Stimulated activated naive CD4-positive, alpha-beta T cell treated with Interleukin-2 at 50 U/mL for 16 hours (primary cell): ENCODE measurements at regions not wholly inside any gene's neighbourhood (a gene's known extent, or its start where the extent isn't known, plus 50 kb on each side); places are given as distances from the start of the nearest gene placed in this dataset.
"Not testable (repeated sequence)": the region's sequence is repeated elsewhere in the genome, so short reads cannot be mapped to it uniquely, and the experiment has no call there.

ENCODE experiments used
- DNase-seq: peaks from one replicate; lab custom pipeline; 2025; lab: John Stamatoyannopoulos, UW

DNA sequence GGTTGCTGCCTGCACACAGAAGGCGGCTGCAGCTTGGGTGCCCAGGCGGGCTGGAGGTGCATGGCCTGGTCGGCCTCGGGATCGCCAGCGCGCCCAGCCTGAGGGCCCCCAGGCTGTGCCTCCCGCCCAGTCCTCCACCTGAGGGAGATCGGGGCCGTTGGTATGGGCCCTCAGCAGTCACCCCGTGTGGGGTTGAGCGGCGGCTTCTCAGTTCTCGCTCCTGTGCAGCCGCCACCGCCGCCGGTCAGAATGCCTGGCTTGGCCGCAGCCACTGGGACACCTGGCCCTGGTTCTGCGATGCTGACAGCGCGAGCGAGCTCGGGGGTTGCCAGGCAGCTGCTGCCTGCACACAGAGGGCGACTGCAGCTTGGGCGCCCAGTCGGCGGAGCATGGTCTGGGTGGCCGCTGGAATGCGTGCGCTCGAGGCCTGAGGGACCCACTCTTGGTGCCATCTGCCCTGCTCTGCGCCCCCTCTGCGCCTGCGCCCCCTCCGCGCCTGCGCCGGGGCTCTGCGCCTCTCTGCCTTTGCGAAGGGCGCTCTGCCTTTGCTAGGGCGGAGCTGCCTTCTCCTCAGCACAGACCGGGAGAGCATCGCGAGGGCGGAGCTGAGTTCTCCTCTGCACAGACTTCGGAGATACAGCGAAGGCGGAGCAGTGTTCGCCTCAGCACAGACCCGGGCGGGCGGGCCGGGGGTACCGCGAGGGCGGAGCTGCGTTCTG lies 84.6 kb upstream of the ZNG1F start:
- not testable (repeated sequence) for DNase-seq

DNA sequence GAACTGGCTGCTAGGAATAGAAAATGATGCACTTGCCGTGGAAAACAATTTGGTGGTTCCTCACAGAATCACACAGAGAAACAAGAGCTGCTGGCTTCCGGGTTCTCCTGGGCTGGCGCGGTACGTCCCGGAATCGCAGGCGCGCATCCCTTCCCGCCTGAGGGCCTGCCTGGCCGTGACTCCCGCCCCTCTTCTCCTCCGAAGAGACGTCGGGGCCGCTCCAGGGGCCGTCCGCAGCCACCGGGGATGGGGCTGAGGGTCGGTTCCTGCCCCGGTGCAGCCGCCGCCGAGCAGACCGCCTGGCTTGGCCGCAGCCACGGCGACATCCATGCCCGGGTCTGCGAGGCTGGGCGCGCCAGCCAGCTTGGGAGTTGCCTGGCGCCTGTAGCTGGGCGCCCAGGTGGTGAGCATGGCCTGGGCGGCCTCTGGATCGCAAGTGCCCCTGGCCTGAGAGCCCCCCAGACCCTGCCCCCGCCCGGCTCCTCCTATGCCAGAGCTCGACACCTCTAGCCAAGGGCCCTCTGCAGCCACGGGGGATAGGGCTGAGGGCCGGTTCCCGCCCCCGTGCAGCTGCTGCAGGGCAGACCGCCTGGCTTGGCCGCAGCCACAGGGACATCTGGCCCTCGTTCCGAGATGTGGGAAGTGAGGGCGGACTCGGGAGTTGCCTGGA lies 83.9 kb upstream of the ZNG1F start:
- not testable (repeated sequence) for DNase-seq

DNA sequence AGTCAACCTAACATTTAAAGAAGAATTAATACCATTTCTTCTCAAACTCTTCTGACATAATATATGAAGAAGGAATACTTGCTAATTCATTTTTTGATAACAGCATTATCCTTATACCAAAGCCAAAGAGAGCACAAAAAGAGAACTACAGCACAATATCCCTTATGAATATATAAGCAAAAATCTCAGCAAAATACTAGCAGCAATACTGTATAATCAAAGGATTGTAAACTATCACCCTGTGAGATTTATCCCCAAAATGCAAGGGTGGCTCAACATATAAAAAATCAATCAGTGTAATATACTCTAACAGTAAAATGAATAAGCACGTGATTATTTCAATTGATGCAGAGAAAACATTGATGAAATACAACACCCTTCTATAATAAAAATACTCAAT lies 81.9 kb upstream of the ZNG1F start:
- not testable (repeated sequence) for DNase-seq

DNA sequence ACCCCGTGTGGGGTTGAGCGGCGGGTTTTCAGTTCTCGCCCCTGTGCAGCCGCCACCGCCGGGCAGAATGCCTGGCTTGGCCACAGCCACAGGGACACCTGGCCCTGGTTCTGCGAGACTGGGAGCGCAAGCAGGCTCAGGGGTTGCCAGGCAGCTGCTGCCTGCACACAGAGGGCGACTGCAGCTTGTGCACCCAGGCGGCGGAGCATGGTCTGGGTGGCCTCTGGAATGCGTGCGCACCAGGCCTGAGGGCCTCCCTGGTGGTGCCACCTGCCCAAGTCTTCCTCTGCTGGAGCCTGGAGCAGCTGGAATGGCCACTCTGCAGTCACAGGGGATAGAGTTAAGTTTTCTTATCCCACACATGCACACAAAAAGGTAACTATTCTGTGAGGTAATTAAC lies 80.4 kb upstream of the ZNG1F start:
- not testable (repeated sequence) for DNase-seq

DNA sequence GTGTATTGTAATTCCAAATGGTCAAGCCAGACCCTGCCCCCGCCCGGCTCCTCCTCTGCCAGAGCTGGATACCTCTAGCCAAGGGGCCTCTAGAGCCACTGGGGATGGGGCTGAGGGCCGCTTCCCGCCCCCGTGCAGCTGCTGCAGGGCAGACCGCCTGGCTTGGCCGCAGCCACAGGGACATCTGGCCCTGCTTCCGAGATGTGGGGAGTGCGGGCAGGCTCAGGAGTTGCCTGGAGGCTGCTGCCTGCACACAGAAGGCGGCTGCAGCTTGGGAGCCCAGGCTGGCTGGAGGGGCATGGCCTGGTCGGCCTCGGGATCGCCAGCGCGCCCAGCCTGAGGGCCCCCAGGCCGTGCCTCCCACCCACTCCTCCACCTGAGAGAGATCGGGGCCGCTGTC lies 79.9 kb upstream of the ZNG1F start:
- DNase-seq = not testable (repeated sequence)

DNA sequence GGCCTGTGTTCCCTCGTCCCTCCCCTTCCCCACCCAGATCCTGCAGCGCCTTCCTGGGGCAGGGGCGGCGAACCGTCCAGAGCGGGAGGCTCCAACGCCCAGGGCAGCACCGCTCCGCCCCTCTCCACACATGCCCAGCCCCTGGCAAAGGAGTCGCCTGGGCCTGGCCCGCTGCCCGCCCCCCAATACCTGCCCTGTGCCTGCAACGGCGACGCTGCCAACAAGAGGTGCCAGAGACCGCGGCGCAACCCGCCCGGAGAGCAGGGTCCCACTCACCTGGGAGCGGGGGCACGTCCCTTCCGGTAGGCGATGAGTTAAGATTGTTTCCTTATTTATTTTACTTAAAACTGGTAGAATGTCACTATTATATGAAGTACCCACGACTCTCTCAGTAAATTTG lies 77.5 kb upstream of the ZNG1F start:
- DNase-seq = not testable (repeated sequence)

DNA sequence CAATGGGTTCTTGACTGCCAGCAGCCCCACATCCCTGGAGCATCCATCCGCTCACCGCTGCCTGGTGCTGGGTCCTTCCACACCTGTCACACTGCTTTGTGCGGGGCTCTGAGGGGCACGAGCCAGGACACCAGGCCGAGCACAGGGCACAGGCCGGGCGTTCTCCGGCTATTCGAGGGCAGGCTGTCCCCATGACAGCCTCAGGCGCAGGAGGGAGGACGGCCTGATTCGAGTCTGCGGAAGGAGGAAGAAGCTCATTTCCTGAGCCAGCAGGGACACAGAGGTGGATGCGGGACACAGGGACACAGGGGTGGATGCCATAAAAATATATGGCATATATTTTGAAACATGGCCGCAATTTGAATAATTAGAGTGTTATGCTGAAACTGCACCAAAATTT lies 76.9 kb upstream of the ZNG1F start:
- DNase-seq = not testable (repeated sequence)

DNA sequence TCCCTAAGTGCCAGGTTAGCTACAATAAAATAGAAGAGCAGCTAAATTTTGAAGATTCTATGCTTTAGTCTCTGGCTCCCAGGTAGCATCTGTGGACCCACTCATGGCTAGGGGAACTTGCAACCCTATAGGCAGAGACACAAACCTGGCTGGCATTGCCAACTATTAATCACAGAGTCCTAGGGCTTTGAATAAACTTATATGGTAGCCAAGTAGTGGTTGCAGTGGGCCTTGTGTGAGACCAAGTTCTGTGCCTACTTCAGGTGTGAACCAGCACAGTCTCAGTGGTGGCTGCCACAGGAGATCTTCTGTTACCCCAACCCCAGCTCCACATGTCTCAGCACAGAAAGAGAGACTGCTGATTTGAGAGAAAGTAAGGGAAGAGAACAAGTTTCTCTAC lies 62.9 kb upstream of the ZNG1F start:
- DNase-seq = not testable (repeated sequence)

DNA sequence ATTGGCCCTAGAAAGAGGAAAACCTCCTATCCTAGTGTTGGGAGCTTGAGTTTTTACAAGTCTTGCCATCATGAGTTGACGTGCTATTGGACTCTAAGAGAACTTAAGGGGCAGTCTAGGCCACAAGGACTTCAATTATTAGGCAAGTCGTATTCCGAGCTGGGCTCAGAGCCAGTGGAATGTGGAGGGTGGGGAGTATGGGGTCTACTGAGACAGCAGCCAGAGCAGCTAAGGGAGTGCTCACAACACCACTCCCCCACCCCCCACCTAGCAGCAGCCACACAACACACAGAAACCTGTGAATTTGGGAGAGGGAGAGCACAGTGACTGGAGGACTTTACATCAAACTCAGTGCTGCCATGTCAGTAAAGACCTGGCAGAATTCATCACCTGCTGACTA lies 62.0 kb upstream of the ZNG1F start:
- not testable (repeated sequence) for DNase-seq

DNA sequence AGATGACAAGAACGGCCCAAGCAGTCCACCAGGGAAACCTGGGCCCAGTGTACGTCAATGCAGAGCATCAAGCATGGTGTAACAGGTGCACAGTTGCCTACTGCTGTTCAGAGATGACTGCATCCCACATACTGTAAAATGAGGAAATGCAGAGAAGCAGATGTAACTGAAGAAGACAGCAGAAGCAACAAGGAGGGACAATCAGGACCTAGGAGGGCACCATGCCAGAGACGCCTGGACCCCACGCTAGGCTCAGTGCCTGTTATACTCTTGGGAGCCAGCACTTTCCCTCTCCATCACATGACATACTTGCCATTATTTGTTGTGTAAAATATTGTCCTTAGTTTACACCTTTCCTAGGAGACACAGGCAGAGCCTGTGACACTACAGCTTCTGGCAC lies 57.6 kb upstream of the ZNG1F start:
- not testable (repeated sequence) for DNase-seq
